ENCODE measurements at regions not wholly inside any gene's neighbourhood (a gene's known extent, or its start where the extent isn't known, plus 50 kb on each side); places are given as distances from the start of the nearest gene placed in this dataset.
A peak's percentile ranks its signal among the peaks of the same experiment; 100 is the strongest.

- no peak overlapping the region for H3K4me3 Mint-ChIP-seq
- TF ChIP-seq, protein P1, sequence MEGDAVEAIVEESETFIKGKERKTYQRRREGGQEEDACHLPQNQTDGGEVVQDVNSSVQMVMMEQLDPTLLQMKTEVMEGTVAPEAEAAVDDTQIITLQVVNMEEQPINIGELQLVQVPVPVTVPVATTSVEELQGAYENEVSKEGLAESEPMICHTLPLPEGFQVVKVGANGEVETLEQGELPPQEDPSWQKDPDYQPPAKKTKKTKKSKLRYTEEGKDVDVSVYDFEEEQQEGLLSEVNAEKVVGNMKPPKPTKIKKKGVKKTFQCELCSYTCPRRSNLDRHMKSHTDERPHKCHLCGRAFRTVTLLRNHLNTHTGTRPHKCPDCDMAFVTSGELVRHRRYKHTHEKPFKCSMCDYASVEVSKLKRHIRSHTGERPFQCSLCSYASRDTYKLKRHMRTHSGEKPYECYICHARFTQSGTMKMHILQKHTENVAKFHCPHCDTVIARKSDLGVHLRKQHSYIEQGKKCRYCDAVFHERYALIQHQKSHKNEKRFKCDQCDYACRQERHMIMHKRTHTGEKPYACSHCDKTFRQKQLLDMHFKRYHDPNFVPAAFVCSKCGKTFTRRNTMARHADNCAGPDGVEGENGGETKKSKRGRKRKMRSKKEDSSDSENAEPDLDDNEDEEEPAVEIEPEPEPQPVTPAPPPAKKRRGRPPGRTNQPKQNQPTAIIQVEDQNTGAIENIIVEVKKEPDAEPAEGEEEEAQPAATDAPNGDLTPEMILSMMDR (IDR thresholded peaks at IDR 0.05) = no peak
- no peaks in the 10 kb centered on the region for H3K36me3 Mint-ChIP-seq (ENCODE audit: low read depth)
- DNase-seq = no peak
- H3K27ac Mint-ChIP-seq = no peak overlapping the region
- peaks cover 9% of the 10 kb centered on the region for H3K9me3 Mint-ChIP-seq
- H3K27me3 Mint-ChIP-seq (ENCODE audit: low read depth, poor library complexity) = peaks cover 7% of the 10 kb centered on the region
- H3K4me1 Mint-ChIP-seq = peaks cover 19% of the 10 kb centered on the region
Observed at GRCh38 chr20:52318651-52319050, 127.1 kb upstream of the ZFP64 start.

- H3K9me3 Mint-ChIP-seq = peaks cover 9% of the 10 kb centered on the region
- H3K36me3 Mint-ChIP-seq (ENCODE audit: low read depth) = no peaks in the 10 kb centered on the region
- H3K4me1 Mint-ChIP-seq = peaks cover 52% of the 10 kb centered on the region
- H3K27me3 Mint-ChIP-seq (ENCODE audit: low read depth, poor library complexity) = peaks cover 4% of the 10 kb centered on the region
- H3K27ac Mint-ChIP-seq = no peak overlapping the region
- peak; percentile 24 for DNase-seq
- H3K4me3 Mint-ChIP-seq = no peak overlapping the region
- TF ChIP-seq, protein P1 (IDR thresholded peaks at IDR 0.05) = peak; percentile 53
Observed at GRCh38 chr20:52313341-52313963, 121.9 kb upstream of the ZFP64 start.

DNA sequence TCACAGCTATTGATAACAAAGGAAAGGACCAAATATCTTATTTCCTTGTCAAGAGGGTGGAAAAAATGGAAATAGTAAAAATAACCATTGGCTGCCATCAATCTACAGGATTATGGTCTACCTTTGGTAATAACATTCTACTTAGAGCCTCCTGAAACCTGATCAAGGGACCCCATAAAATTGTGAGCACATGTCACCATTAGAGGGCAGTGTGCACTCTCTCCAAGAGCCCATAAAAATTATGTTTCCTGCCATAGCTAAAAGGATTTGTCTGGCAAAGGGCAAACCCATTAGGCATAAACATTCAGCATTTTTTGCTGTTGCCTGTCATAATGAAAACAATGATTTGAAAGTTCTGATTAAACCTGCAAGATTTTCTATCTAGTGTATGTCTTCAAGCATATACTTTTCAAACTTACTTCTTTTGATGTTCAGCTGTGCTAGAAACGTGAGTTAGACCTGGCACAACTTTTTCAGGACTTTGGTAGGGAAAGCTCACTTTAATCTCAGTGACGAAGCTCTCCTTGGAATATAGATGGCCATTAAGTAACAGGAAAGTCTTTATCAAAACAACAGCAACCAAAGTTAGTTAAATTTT is 120.7 kb upstream of the ZFP64 start:
- peaks cover 9% of the 10 kb centered on the region for H3K9me3 Mint-ChIP-seq
- H3K36me3 Mint-ChIP-seq (ENCODE audit: low read depth) = no peaks in the 10 kb centered on the region
- peaks cover 4% of the 10 kb centered on the region for H3K27me3 Mint-ChIP-seq (ENCODE audit: low read depth, poor library complexity)
- peaks cover 43% of the 10 kb centered on the region for H3K4me1 Mint-ChIP-seq
- DNase-seq = peak; percentile 55
- no peak overlapping the region for H3K4me3 Mint-ChIP-seq
- TF ChIP-seq, protein P1 (IDR thresholded peaks at IDR 0.05) = peak; percentile 81
- H3K27ac Mint-ChIP-seq = no peak overlapping the region

GRCh38 chr20:52311209-52311794 is 119.7 kb upstream of the ZFP64 start:
- peaks cover 43% of the 10 kb centered on the region for H3K4me1 Mint-ChIP-seq
- H3K36me3 Mint-ChIP-seq (ENCODE audit: low read depth) = no peaks in the 10 kb centered on the region
- H3K9me3 Mint-ChIP-seq = peaks cover 3% of the 10 kb centered on the region
- TF ChIP-seq, protein P1 (IDR thresholded peaks at IDR 0.05) = no peak
- H3K27me3 Mint-ChIP-seq (ENCODE audit: low read depth, poor library complexity) = peaks cover 4% of the 10 kb centered on the region
- H3K4me3 Mint-ChIP-seq = no peak overlapping the region
- no peak for DNase-seq
- H3K27ac Mint-ChIP-seq = no peak overlapping the region

DNA sequence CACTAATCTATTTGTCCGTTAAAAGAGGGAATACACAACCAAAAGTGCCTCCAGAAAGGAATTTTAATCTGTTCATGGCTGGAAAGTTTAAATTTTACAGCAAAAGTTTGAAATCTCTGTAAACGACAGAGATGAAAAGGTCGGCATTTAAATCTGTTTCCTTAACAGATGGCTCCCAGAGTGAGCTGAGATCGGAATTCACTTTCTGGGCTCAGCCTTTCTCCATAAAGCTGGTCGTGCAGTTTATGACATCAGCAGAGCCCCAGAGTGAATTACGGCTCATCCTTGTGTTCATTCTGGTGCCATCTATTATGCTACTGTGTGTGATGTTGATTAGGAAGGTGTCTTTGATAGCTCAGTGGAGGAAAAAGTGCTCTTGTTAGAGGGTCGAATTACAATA is 117.6 kb upstream of the ZFP64 start:
- Mint-ChIP-seq H3K4me1 (peaks cover 43% of the 10 kb centered on the region), H3K4me3 (no peak overlapping the region), H3K27ac (no peak overlapping the region), H3K9me3 (no peaks in the 10 kb centered on the region), H3K36me3 (ENCODE audit: low read depth) (no peaks in the 10 kb centered on the region), H3K27me3 (ENCODE audit: low read depth, poor library complexity) (peaks cover 13% of the 10 kb centered on the region)
- TF ChIP-seq, protein P1 (IDR thresholded peaks at IDR 0.05) = no peak
- no peak for DNase-seq

All from nephron progenitor cell (in vitro differentiated cells).